D341Med (cell line): ENCODE measurements at regions not wholly inside any gene's neighbourhood (a gene's known extent, or its start where the extent isn't known, plus 50 kb on each side); places are given as distances from the start of the nearest gene placed in this dataset.

Experiments
- DNase-seq: peaks from one replicate; pipeline ENCODE4 v3.0.0; 2012; ENCODE audit warnings: low spot score

DNA sequence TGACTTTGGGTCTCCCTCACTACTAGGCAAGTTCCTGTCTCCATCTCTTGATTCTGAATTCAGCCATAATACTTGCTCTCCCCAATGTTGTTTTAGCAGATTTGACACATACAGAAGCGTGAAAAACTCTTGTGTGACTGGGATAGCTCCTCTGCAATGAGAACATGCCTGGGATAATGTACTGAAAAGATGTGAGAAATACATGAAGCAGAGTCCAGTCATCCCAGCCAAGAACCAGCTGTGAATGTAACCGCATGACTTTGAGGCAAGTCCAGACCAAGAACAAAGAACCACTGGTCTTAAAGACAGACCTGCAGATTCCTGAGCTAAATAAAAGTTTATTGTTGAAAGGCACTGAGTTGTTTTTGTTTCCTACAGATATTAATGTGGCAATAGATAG is 135.0 kb downstream of the NMUR2 start:
- no peak for DNase-seq

DNA sequence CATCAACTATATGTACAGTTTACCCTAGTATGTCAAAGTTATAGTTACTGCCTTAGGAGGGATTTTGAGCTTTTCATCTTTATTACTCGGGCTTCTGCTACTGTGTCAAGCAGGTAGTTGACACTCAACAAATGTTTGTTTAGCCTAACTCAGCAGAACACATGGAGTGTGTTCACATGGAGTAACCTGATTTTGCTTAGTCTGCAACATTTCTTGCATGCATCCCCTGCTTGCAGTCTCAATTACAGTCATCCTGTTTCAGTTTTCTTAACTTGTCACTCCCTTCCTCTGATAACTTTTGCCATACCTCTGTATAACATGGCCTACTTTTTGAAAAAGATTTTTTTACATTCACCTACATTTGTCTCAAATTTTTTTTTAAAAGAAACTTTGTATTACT is 135.5 kb downstream of the NMUR2 start:
- no peak for DNase-seq

DNA sequence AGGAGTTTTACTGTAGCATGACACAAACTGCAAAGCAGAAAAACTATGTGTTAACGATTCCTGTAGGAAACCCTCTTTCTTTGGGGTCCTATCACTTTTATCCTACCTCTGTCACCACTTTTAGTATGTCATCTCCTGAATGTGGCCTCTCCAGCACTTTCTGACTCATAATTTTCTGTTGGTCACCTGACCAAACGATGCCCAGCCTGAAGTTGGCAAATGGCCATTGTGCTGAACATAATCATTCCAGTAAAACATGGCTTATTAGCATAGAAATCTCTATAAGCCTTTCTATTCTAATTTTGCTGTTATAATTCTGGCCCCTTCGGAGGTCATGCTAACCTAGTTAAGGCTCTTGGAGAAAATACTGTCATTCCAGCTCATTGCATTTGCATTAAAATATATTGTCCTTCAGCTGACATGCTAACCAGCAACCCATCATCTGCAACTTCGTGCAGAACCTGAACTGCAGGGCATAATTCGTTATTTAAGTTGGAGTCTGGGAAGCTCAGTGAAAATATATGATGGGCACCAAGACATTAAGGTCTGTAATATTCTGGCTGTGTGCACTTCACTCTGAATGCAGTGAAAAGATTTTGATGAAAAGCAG is 140.3 kb downstream of the NMUR2 start:
- DNase-seq, result no peak

DNA sequence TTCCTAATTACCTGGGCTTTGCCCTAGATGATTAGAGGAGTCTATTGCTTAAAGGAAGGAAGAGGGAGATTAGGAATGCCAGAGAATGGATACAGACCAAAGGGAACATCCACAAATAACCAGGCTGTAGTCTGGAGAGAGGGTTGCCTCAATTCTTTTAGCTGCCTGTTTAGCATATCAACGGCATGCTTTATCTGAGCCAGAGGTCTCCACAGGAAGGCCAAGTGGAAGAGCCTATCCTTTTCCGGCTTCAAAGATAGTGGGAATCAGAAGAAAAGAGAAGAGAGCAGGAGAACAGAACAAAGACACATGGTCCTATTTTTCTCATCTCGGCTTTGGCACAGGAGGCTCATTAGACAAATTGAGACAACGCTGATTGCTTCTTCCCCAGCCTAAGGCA is 142.4 kb downstream of the NMUR2 start:
- no peak for DNase-seq

DNA sequence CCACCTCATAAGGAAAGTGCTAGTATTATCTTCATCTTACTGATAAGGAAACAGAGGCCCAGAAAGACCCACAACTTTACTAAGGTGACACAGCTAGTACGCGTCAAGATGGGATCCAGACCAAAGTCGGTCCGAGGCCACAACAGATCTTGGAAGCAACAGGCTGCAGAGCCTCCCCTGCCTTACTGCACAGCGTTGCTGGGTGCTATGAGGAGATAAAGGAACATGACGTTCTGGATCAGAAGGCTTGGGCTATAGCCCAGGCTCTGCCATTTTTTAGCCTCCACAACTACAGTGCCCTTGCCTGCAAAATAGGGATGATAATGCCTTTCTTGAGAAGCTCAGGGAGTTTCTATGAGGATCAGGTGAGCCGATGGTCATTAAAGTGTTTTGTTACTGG is 144.1 kb downstream of the NMUR2 start:
- no peak for DNase-seq

DNA sequence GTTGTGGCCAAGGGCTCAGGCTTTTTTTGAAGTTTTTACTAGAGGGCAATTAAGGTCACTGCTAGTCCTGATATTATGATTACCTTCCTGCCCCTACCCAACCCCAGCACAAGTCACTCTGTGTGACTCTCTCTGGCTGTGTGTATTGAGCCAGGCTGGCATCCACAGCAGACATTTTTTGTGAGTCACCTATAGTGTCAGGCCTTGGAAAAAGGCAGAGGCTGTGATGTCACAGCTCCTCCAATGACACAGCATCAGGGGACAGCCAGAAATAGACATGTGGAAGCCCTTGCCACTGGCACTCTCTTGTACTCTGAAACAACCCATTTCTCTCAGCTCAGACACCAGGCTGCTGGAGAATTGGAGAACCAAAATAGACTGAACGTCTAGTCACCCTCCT is 145.4 kb downstream of the NMUR2 start:
- DNase-seq, result no peak

DNA sequence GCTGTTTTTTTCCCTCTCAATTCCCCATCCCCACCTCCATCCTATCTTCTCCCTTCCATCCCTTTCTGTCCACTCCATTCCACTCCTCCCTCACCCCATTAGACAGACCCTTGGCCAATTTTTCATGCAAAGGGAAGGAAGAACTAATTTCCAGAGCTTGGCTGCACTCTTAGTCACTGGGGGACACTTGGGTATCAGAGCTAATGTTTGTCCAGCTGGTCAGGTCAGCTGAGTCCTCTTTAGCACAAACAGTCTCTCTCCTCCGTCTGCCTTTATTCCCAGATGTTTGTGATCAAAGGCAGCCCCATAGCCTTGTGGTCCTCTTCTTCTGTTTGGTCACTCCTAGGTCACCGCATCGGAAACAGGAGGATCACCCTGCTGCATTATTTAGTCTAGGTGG is 148.5 kb downstream of the NMUR2 start:
- no peak for DNase-seq

DNA sequence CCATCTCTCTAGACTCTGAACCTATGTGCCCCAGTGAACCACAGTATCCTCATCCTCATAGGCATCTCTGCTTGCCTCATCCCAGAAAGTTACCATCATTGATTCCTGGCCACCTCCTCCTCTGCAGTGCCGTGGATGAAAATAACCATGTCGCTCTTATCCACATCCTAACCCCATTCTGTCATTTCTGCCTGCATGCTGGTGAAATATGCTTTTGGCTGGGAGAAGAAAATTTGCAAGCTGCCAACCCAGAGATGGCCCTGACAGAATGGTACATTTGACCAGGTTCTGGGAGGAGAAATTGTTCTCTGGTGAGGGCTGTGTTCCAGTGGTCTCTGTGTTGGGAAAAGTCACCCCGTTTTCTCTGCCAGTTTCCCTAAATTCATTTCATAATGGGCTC is 149.7 kb downstream of the NMUR2 start:
- no peak for DNase-seq

DNA sequence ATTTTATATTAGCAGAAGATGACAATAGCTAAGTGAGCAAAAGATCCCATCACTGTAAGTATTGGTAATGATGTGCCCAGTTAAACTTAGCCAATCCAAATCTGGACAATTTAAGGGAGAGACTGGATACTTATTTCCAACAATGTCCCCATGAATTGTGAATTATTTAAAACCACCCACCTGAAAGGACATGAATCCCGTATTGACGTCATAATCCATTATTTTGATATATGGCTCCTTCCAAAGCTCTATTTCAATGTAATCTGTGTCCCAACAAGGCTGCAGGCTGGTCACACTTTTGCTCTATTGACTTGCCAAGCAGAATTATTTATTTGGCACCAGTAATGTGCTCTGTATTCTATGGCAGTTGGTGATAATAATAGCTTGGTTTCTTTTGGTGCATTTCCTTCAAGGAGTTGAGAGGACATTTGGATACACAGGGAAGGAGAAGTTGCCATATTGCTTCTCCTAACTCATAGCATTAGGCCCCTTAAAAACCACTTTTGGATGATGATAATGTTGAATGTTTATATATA is 157.2 kb downstream of the NMUR2 start:
- no peak for DNase-seq

DNA sequence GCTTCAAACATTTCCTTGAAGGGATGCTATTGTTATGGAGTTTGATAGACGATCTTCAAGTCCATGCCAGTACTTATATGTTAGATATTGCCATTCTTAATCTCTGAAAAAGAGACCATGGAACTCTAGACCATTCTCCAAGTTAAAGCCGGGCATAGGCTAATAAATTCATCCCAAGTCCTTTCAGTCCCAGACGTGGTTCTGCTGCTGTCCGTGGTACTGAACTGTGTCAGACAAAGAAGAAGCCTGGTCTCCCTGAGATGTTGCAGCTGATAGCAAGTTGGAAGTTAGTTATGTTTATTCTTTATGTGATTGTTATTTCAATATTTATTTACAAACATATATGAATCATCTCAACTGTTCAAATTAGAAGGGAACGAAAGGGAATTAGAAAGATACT is 158.7 kb downstream of the NMUR2 start:
- DNase-seq, result no peak

DNA sequence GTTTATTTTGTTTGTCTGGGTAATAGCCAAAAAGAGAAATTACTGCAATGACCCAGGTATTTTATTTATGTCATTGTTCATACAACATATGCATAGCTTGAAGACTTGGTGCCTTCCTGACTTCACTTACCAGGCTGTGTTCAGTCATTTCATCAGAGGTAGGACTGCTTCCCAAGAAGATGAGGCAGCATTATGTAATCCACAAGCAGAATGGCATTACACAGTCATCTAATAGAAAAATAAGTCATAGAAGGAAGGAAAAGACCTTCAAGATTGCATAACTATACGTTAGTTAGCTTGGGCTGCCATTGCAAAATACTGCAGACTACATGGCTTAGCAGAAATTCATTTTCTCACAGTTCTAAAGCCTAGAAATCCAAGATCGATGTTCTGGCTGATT is 167.5 kb downstream of the NMUR2 start:
- DNase-seq, result no peak

DNA sequence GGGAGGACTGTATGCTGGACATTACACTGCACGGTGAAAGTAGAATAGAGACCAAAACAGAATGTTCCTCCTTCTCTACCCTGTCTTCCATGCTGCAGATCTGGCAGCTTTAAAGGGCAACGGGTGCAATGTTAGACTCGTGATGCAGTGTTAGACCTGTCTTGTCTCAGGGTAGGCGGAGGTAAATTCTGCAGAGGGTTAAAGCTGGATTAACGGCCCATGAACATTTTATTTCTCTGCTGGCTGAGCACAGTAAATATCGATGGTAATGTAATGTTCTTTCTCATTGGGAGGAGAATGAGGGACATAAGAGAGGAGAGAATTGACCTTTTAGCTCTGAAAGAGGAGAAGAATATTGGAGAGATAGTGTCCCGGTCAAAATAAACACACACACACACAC is 178.9 kb downstream of the NMUR2 start:
- DNase-seq, result no peak

DNA sequence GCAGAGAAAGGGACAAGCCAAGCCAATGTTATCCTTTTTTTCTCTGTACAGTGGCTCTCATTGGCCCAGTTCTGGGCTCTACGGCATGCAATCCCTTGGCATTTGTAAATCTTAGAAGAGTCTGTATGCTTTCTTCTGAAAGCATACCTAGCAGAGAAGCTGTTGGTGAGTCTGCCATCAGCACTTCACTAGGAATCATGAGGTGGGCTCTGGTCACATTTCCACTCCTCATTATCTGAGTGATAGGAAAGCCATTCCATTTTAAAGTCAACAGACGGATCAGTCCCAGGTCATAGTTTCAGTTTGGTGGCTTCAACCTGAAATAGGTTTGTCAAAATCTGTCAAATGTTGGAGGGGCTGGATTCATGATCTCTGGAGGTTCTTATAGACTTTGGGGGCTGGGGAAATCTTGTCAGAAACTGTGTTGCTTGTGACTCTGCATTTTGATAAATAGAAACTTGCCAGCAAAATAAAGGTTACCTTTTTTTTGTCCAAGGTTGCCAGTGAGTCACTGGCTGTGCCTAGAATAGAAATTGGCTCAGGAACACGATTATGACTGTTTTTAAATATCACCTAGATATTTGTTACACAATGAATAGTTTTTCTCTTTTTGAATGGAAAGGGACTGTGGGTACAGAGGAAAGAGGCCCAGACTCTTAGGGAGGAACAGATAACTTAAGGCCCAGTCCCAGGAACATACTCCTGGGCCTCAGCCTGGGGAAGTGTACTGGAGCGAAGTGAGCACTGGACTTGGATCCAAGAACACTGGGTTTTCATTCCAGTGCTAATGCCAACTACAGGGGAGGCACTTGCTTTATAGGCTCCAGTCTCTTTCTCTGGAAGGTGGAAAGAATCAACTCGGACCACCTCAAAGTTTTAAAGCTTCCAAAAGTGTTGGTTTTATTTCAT is 183.1 kb downstream of the NMUR2 start:
- no peak for DNase-seq

DNA sequence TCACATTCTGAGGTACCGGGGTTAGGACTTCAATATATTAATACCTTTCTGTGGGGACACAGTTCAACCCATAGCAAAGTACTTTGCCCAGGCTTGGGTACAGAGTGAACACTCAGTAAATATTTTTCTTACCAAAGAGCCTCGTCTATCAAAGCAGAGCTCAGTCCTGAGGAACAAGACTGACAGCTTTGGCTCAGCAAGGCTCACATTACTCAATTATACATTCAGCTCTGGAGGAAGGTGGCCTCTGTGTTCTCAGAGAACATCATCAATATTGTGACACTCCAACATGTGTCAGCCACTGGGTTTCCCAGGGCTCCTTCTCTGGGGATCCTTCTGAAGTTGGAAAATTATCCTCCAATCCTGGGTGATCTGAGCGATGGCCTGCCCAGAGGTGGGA is 186.4 kb downstream of the NMUR2 start:
- no peak for DNase-seq

DNA sequence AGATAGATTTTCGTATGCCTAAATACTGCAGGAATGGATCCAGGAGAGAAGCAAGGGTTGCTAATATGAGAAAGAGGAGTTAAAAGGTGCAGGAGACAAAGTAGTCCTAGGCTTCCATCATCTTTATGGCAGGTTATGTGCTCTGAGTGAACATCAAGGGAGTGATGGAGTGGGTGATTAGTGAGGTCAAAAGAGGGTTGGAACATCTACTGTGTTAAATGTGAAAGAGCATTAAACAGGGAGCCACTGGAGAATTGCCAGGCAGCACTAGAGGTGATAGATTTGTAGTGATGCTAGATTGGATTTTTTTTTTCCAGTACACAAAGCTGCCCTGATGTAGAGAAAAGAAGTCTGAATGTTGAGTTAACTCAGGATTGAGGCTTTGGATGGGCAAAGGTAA is 199.3 kb downstream of the NMUR2 start:
- no peak for DNase-seq

DNA sequence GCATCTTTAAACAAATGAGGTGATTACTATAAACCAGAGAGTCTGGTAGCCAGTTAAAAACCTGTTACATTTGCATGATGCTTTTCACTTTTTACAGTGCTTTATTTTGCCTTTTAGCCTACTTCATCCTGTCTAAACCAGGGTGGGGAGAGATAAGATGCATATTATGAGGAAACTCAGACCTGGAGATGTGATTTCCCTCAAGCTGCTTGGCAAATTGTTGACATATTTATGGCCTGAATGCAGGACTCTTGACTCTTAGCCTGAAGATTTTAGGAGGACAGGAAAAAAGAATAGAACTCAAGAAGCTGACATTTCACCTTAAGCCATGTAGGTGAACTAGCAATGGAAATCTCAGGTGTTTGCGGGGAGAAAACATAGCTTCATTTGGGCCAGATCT is 202.8 kb downstream of the NMUR2 start:
- DNase-seq, result no peak

DNA sequence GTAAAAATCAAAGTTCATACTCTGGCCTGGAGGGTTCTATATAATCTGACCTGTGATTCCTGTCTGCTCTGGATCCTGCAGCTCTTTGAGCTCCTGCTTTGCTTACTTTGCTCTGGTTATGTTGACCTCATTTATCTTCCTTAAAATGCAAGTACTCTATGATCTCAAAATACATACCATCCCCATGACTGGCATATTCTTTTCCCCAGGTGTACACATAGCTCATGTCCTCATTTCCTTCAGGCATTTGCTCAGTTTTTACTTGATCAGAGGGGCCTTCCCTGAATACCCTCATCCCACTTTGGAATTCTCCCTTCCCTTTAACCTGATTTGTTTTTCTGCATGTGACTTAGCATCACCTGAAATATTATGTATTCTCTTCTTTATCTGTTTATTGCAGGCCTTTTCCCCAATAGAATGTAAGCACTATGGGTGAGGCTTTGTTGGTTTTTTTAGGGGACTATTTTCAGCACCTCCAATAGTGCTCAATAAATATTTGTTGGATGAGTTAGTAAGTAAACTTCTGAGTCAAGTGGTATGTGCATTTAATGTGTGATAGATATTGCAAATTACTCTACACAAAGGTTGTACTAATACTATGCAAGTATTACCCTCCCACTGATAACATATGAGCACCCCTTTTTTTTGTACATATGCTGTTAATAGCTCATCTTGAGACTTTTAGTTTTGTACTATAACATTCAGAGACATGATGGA is 211.5 kb downstream of the NMUR2 start:
- no peak for DNase-seq

DNA sequence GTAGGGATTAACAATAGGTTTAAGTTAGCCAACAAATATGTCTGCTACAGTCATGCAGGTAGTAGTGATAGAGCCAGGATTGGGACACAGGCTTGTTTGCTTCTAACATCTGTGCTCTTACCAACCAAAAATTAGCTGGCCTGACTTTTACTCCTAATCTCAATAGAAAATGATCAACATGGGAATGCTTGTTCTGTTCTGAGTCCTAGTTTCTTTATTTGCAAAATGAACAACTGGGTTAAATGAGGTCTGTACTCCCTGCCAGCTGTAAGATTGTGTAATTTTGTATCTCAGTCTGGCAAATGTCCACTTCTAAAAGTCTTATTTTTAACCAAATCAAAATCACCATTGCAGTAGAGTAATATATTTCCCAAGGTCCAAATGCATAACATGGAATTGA is 216.8 kb downstream of the NMUR2 start:
- DNase-seq, result no peak

DNA sequence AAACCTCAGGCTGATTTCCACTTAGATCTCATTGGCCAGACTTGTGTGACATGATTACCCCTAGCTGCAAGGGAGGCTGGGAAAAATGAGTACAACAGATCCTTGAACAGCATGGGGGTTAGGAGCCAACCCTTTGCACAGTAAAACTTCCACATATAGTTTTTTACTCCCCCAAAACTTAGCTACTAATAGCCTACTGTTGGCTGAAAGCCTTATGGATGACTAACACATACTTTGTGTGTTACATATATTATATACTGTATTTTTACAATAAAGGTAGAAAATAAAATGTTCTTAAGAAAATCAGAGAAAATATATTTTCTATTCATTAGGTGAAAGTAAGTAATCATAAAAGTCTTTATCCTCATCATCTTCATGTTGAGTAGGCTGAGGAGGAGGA is 217.4 kb downstream of the NMUR2 start:
- no peak for DNase-seq

DNA sequence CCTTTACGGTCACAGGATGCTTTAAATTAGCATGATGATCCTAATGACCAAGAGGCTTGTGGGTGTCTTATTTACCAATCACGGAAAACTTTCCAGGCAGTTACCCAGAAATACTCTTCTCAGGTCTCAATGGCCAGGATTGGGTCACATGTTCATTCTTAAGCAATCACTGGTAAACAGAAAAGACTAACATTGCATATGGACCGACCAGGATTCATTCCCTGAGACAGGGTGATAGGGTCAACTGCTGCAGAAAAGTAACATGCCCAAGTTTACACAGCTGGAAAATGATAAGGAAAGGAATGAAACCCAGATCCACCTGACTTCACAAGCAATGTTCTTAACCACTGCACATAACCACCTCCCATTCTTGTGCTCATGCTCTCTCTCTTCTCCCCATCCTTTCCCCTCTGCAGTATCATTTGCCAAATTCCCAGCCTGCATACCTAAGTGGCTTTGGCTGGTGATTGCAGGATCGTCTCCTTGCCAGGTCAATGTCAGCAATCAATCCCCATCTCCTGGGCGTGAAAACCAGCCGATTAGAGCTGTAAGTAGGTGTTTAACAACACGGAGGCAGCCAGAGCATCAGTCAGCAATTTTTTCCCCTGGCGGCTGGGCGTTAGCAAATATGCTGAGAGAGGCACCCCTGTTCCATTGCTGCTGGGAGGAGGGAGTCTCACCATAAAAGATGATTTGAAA is 219.4 kb downstream of the NMUR2 start:
- no peak for DNase-seq

DNA sequence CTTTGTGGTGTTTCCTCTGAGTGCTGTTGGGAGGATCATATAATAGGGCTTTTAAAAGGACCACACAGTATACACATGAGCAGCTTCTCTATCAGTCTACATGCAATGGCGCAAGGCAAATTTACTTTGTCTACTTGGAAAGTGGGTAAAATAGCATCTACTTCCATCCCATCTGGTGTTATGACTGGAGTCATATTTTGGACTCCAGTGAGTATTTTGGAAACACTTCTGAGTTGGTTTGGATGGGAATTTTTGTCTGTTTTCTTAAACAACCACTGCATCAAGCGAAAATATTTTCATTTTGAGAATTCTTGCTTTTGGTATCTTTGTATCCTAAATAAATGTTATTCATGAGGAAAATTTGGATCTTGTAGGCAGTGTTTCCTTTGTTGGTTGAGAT is 220.8 kb downstream of the NMUR2 start:
- DNase-seq, result no peak

DNA sequence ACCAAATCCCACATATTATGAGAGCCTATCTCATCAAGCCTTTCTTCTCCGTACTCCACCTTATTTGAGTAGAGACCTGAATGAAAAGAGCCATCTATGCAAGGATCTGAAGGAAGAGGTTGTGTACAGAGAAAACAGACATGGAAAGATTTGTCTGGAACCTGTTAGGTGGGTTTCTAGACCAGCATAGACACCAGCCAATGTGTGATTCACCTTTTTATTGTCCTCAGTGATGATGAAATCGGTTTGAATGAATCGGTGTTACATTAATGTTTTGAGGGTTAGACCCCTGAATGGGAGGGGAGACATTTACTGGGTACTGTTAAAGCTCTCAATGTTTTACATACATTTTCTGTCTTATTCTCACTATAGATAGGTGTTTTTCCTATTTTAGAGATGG is 223.6 kb downstream of the NMUR2 start:
- DNase-seq, result no peak
